Right atrium auricular region (tissue), 2 donors: ENCODE measurements at regions not wholly inside any gene's neighbourhood (a gene's known extent, or its start where the extent isn't known, plus 50 kb on each side); places are given as distances from the start of the nearest gene placed in this dataset.

ENCODE experiments used
- DNase-seq: peaks from one replicate; pipeline ENCODE4 v3.0.0-alpha.2; 2019; ENCODE audit warnings: low spot score
- H3K27ac ChIP-seq, 2 donors: fragments of 200-600 bp; sonication (generic); 1 replicate in 1 of 2; 2 replicates in 1 of 2; pipeline ENCODE4 v1.5.1; 2016 to 2019
- H3K27me3 ChIP-seq, 2 donors: fragments of 200-600 bp; sonication (generic); one replicate each; pipeline versions ENCODE4 v1.5.1 to v1.6.0; 2017 to 2019
- H3K36me3 ChIP-seq: fragments of 200-600 bp; sonication (generic); one replicate; pipeline ENCODE4 v1.5.1; 2016
- H3K4me1 ChIP-seq, 2 donors: fragments of 200-600 bp; sonication (generic); one replicate each; pipeline versions ENCODE4 v1.5.1 to v1.6.0; 2017 to 2019
- H3K4me3 ChIP-seq, 2 donors: fragments of 200-600 bp; sonication (generic); 1 replicate in 1 of 2; 2 replicates in 1 of 2; pipeline ENCODE4 v1.5.1; 2017 to 2019; ENCODE audit warnings: mild to moderate bottlenecking in 1 of 2, moderate library complexity in 1 of 2
- H3K9me3 ChIP-seq, 2 donors: fragments of 200-600 bp; sonication (generic); one replicate each; pipeline ENCODE4 v1.5.1; 2019
- CTCF ChIP-seq, 2 donors: fragments of 200-600 bp; sonication (generic); IDR thresholded peaks; one replicate each; pipeline ENCODE4 v1.5.1; 2019; ENCODE audit warnings: antibody characterized with exemption in 2 of 2

- Histone ChIP-seq H3K4me3 (no peak overlapping the region), H3K36me3 (no peaks in the 10 kb centered on the region), H3K27ac (no peak overlapping the region), H3K27me3 (no peaks in the 10 kb centered on the region), H3K9me3 (no peaks in the 10 kb centered on the region), H3K4me1 (no peaks in the 10 kb centered on the region)
- no peak for TF ChIP-seq CTCF (IDR thresholded peaks at IDR 0.05)
- DNase-seq = no peak
These were observed 1154.9 kb upstream of the PCDH7 start for GRCh38 chr4:29565256-29565655.

- Histone ChIP-seq H3K27ac (no peak overlapping the region), H3K27me3 (no peaks in the 10 kb centered on the region), H3K9me3 (no peaks in the 10 kb centered on the region), H3K4me3 (no peak overlapping the region), H3K36me3 (no peaks in the 10 kb centered on the region), H3K4me1 (no peaks in the 10 kb centered on the region)
- TF ChIP-seq CTCF (IDR thresholded peaks at IDR 0.05) = no peak
- DNase-seq = no peak
These were observed 1153.8 kb upstream of the PCDH7 start for GRCh38 chr4:29566371-29566770.

- DNase-seq = no peak
These were observed 1148.8 kb upstream of the PCDH7 start for GRCh38 chr4:29571322-29571721.

DNA sequence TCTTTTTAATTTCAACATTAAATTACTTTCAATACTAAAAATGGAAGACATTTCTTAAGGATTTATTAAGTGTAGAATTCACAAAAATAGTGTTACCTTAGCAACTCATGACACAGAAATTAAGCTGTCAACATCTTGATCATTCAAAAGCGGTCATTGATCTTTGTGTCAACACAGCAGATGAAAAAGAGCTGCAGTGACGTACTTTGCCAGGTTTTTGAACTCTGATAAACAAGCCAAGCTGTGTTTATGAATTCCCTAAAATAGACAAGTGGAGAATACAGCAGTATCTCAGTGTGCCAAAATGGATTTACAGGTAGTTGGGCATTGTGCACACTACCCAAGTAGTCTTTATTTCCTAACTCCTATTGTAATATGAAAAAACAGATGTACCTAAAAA, 1141.8 kb upstream of the PCDH7 start:
- DNase-seq = no peak
- H3K27me3 ChIP-seq = no peaks in the 10 kb centered on the region
- H3K4me3 ChIP-seq = no peak overlapping the region
- H3K4me1 ChIP-seq = no peaks in the 10 kb centered on the region
- no peaks in the 10 kb centered on the region for H3K36me3 ChIP-seq
- H3K27ac ChIP-seq = no peak overlapping the region
- no peaks in the 10 kb centered on the region for H3K9me3 ChIP-seq
- no peak for TF ChIP-seq CTCF (IDR thresholded peaks at IDR 0.05)

More at GRCh38 chr4:29571322-29571721, 1148.8 kb upstream of the PCDH7 start:
- TF ChIP-seq CTCF (IDR thresholded peaks at IDR 0.05) = no peak
- H3K27ac ChIP-seq = no peak overlapping the region
- no peaks in the 10 kb centered on the region for H3K9me3 ChIP-seq
- no peaks in the 10 kb centered on the region for H3K27me3 ChIP-seq
- no peaks in the 10 kb centered on the region for H3K4me1 ChIP-seq
- no peak overlapping the region for H3K4me3 ChIP-seq
- H3K36me3 ChIP-seq = no peaks in the 10 kb centered on the region

- TF ChIP-seq CTCF (IDR thresholded peaks at IDR 0.05) = no peak
- DNase-seq = no peak
These were observed 1138.7 kb upstream of the PCDH7 start for GRCh38 chr4:29581457-29581856.

GRCh38 chr4:29588617-29589016, 1131.6 kb upstream of the PCDH7 start:
- no peak for DNase-seq
- Histone ChIP-seq H3K27me3 (no peaks in the 10 kb centered on the region), H3K36me3 (no peaks in the 10 kb centered on the region), H3K27ac (no peak overlapping the region), H3K4me3 (no peak overlapping the region), H3K9me3 (no peaks in the 10 kb centered on the region), H3K4me1 (no peaks in the 10 kb centered on the region)
- no peak for TF ChIP-seq CTCF (IDR thresholded peaks at IDR 0.05)

More at GRCh38 chr4:29581457-29581856, 1138.7 kb upstream of the PCDH7 start:
- Histone ChIP-seq H3K27ac (no peak overlapping the region), H3K27me3 (no peaks in the 10 kb centered on the region), H3K9me3 (no peaks in the 10 kb centered on the region), H3K4me3 (no peak overlapping the region), H3K4me1 (no peaks in the 10 kb centered on the region), H3K36me3 (no peaks in the 10 kb centered on the region)
